ENCODE measurements at regions not wholly inside any gene's neighbourhood (a gene's known extent, or its start where the extent isn't known, plus 50 kb on each side); places are given as distances from the start of the nearest gene placed in this dataset.

DNA sequence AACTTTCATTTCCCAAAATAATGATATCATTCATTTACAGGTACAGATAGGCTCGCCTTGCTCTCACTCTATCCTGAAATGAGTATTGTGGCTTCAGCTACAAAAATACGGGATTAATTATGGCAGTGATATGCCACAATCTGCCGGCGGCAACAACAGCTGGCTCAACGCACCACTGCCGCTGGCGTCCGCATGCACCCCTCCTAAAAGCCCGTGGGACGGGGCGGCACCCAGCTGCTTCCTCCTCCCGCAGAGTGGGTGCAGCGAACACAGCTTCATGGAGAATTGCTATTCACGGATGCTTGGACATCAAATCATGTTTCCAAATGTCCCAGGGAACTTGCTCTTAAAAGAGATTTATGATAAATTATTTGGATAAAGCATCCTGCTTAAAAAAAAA lies 266.8 kb downstream of the TEX29 start:
- Histone ChIP-seq H3K9ac (ENCODE audit: extremely low read depth, insufficient read length, low read length) (no peak overlapping the region), H2BK12ac (ENCODE audit: insufficient read length, low read depth, low read length) (no peak overlapping the region), H3K4me2 (ENCODE audit: insufficient read depth, insufficient read length, low read length) (no peak overlapping the region), H3K23me2 (ENCODE audit: insufficient read length, low read depth, low read length, poor library complexity, severe bottlenecking) (no peaks in the 10 kb centered on the region), H3K4ac (ENCODE audit: low read depth, low read length) (no peak overlapping the region), H2BK20ac (ENCODE audit: low read depth, low read length, poor library complexity, severe bottlenecking) (no peak overlapping the region), H3T11ph (ENCODE audit: low read length) (no peak overlapping the region), H3K79me1 (ENCODE audit: insufficient read depth, low read depth, low read length, poor library complexity, severe bottlenecking) (no peaks in the 10 kb centered on the region), H4K20me1 (ENCODE audit: control insufficient read depth, insufficient read depth, insufficient read length) (no peaks in the 10 kb centered on the region), H3K56ac (ENCODE audit: insufficient read length, low read depth, low read length) (no peak overlapping the region), H3K27ac (ENCODE audit: insufficient read length, low read depth, low read length) (no peak overlapping the region), H2AFZ (ENCODE audit: low read length) (no peak overlapping the region), H2BK5ac (ENCODE audit: insufficient read length, low read length) (no peak overlapping the region), H3K79me2 (ENCODE audit: insufficient read depth, low read length) (no peaks in the 10 kb centered on the region), H2BK120ac (ENCODE audit: low read depth, low read length, poor library complexity, severe bottlenecking) (no peak overlapping the region), H3K27me3 (ENCODE audit: insufficient read depth, low read length) (no peaks in the 10 kb centered on the region), H2AK5ac (ENCODE audit: insufficient read length, low read length) (no peak overlapping the region), H3K18ac (ENCODE audit: insufficient read length, low read depth, low read length) (no peak overlapping the region), H2BK15ac (ENCODE audit: low read depth, low read length) (no peak overlapping the region), H4K5ac (ENCODE audit: insufficient read length, low read depth, low read length) (no peak overlapping the region), H3K23ac (ENCODE audit: insufficient read length, low read depth, low read length) (no peak overlapping the region), H4K8ac (replicated peaks; ENCODE audit: insufficient read length, low read depth, low read length) (no peak overlapping the region), H4K91ac (ENCODE audit: insufficient read length, low read depth, low read length) (no peak overlapping the region), H3K14ac (ENCODE audit: insufficient read depth, low read length) (no peak overlapping the region), H3K9me3 (ENCODE audit: control insufficient read depth, low read depth, low read length) (no peaks in the 10 kb centered on the region), H3K4me1 (ENCODE audit: insufficient read depth, low read length) (no peaks in the 10 kb centered on the region)
- Mint-ChIP-seq H3K36me3 (ENCODE audit: insufficient read depth in 1 of 3, low read depth in 3 of 3) (peaks cover 0 to 2% (median 0%) of the 10 kb centered on the region in 3 experiments; a peak in 1 of 7 replicates), H3K27me3 (ENCODE audit: low read depth) (peaks cover 13% of the 10 kb centered on the region), H3K4me3 (no peak overlapping the region), H3K27ac (no peak overlapping the region), H3K9me3 (peaks cover 0 to 2% of the 10 kb centered on the region in 2 experiments; a peak in 2 of 5 replicates), H3K4me1 (no peaks in the 10 kb centered on the region)
- whole genome bisulfite sequencing (ENCODE audit: extremely low coverage, insufficient read length, low lambda C conversion rate), result no CpG with 5 or more reads among the region's 14 CpGs
- TF ChIP-seq, protein P1, sequence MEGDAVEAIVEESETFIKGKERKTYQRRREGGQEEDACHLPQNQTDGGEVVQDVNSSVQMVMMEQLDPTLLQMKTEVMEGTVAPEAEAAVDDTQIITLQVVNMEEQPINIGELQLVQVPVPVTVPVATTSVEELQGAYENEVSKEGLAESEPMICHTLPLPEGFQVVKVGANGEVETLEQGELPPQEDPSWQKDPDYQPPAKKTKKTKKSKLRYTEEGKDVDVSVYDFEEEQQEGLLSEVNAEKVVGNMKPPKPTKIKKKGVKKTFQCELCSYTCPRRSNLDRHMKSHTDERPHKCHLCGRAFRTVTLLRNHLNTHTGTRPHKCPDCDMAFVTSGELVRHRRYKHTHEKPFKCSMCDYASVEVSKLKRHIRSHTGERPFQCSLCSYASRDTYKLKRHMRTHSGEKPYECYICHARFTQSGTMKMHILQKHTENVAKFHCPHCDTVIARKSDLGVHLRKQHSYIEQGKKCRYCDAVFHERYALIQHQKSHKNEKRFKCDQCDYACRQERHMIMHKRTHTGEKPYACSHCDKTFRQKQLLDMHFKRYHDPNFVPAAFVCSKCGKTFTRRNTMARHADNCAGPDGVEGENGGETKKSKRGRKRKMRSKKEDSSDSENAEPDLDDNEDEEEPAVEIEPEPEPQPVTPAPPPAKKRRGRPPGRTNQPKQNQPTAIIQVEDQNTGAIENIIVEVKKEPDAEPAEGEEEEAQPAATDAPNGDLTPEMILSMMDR (conservative IDR thresholded peaks at IDR 0.05), result no peak
- DNase-seq, result peak; percentile 9
